ENCODE measurements at regions not wholly inside any gene's neighbourhood (a gene's known extent, or its start where the extent isn't known, plus 50 kb on each side); places are given as distances from the start of the nearest gene placed in this dataset.
"Not testable (repeated sequence)": the region's sequence is repeated elsewhere in the genome, so short reads cannot be mapped to it uniquely, and the experiment has no call there.

DNA sequence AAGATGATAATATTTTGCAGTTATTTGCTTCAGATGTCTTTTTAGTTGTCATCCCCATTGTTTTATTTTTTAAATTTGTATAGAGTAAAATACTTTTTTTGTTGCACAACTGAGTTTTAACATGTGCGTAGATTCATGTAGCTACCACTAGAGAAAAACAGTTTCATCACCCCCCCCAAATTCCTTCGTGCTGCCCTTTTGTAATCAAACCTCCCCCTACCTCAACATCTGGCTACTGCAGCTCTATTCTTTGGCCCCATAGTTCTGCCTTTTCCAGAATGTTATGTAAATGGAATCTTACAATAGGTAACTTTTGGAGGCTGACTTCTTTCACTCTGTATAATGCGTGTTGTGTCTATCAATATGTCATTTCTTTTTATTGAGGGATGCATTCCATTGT, 232.0 kb upstream of the RASGRP1 start:
- H3K27ac ChIP-seq: no peak overlapping the region
- CTCF ChIA-PET: interaction anchor here (0.5 to 1.1 kb wide), 3 partner anchors 11 to 737 kb away, joined by 3 to 4 read pairs (median 3); no protein-coding TSS in a partner anchor
- DNase-seq (ENCODE audit: low spot score): no peak
- POLR2A ChIA-PET (ENCODE audit: low non-redundant PET): no interaction called here
- TF ChIP-seq, protein P1, sequence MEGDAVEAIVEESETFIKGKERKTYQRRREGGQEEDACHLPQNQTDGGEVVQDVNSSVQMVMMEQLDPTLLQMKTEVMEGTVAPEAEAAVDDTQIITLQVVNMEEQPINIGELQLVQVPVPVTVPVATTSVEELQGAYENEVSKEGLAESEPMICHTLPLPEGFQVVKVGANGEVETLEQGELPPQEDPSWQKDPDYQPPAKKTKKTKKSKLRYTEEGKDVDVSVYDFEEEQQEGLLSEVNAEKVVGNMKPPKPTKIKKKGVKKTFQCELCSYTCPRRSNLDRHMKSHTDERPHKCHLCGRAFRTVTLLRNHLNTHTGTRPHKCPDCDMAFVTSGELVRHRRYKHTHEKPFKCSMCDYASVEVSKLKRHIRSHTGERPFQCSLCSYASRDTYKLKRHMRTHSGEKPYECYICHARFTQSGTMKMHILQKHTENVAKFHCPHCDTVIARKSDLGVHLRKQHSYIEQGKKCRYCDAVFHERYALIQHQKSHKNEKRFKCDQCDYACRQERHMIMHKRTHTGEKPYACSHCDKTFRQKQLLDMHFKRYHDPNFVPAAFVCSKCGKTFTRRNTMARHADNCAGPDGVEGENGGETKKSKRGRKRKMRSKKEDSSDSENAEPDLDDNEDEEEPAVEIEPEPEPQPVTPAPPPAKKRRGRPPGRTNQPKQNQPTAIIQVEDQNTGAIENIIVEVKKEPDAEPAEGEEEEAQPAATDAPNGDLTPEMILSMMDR (conservative IDR thresholded peaks at IDR 0.05; ENCODE audit: low read depth): no peak

DNA sequence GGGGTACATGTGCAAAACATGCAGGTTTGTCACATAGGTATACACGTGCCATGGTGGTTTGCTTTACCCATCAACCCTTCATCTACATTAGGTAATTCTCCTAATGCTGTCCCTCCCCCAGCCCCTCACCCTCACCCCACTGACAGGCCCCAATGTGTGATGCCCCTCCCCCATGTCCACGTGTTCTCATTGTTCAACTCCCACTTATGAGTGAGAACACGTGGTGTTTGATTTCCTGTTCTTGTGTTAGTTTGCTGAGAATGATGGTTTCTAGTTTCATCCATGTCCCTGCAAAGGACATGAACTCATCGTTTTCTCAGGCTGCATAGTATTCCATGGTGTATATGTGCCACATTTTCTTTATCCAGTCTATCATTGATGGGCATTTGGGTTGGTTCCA, 232.9 kb upstream of the RASGRP1 start:
- CTCF ChIA-PET; DNase-seq (ENCODE audit: low spot score); H3K27ac ChIP-seq; POLR2A ChIA-PET (ENCODE audit: low non-redundant PET): not testable (repeated sequence)

DNA sequence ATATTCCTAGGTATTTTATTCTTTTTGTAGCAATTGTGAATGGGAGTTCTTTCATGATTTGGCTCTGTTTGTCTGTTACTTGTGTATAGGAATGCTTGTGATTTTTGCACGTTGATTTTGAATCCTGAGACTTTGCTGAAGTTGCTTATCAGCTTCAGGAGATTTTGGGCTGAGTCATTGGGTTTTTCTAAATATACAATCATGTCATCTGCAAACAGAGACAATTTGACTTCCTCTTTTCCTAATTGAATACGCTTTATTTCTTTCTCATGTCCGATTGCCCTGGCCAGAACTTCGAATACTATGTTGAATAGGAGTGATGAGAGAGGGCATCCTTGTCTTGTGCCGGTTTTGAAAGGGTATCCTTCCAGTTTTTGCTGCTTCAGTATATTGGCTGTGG, 234.6 kb upstream of the RASGRP1 start:
- H3K27ac ChIP-seq; POLR2A ChIA-PET (ENCODE audit: low non-redundant PET); CTCF ChIA-PET; DNase-seq (ENCODE audit: low spot score): not testable (repeated sequence)

DNA sequence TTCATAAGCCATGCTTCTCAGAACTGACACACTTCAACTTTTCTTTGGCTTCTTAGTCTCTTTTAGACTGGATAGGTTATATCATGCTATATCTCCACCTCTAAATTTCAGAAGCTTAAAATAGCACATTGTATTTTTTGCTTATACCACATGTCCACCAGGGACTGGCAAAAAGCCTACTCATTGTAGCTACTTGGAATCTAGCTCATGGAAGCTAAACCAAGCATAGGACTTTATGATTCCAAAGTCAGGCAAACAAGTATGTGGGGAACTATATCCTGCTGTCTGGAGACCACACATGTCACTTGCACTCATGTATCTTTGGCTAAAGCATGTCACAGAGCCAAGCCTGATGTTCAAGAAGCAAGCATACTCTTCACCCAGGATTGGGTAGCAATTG, 245.0 kb upstream of the RASGRP1 start:
- CTCF ChIA-PET: no interaction called here
- TF ChIP-seq, protein P1 (conservative IDR thresholded peaks at IDR 0.05; ENCODE audit: low read depth): no peak
- no peak for DNase-seq (ENCODE audit: low spot score)
- no peak overlapping the region for H3K27ac ChIP-seq
- POLR2A ChIA-PET (ENCODE audit: low non-redundant PET): no interaction called here

DNA sequence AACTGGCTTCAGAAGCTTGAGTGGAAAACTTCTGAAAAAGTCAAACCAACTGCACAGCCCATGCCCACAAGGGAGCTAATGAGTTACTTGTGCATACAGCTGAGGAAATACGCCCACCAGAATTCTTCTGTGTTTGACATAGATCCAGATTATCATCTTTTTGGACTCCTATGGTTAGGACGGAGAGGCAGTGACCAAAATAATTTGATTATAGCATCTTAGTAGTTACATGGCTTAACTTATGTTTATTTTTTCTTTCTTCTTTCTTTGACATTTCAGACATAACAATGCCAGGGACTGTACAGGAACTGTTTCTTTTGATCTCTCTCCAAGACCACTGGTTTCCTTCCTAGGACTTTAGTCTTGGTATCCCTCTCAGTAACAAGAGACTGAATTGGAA, 246.1 kb upstream of the RASGRP1 start:
- no peak overlapping the region for H3K27ac ChIP-seq
- TF ChIP-seq, protein P1 (conservative IDR thresholded peaks at IDR 0.05; ENCODE audit: low read depth): no peak
- POLR2A ChIA-PET (ENCODE audit: low non-redundant PET): no interaction called here
- CTCF ChIA-PET: interaction anchor here (0.5 kb wide), 1 partner anchor 466 kb away, joined by 3 read pairs; no protein-coding TSS in a partner anchor
- DNase-seq (ENCODE audit: low spot score): no peak

DNA sequence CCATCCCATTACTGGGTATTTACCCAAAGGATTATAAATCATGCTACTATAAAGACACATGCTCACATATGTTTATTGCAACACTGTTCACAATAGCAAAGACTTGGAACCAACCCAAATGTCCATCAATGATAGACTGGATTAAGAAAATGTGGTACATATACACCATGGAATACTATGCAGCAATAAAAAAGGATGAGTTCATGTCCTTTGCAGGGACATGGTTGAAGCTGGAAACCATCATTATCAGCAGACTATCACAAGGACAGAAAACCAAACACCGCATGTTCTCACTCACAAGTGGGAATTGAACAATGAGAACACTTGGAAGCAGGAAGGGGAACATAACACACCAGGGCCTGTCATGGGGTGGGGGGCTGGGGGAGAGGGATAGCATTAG, 249.6 kb upstream of the RASGRP1 start:
- DNase-seq (ENCODE audit: low spot score); POLR2A ChIA-PET (ENCODE audit: low non-redundant PET); H3K27ac ChIP-seq; CTCF ChIA-PET: not testable (repeated sequence)

DNA sequence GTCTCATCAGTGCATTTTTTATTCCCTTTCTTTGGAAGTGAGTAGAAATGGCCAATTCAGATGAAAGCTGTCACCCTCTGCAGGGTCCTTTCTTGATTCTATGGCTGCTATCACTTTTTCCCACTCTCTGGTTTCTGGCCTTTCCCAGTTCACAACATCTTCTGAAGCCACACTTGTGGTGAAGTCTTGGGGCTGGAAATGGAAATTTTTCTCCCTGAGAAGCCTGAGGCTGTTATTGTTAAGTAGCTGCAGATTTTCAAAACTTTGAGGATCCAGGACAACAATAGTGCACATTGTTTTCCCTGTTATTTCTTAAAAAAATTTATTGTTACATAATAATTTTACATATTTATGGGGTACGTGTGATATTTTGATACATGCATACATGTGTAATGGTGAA, 250.3 kb upstream of the RASGRP1 start:
- no peak for DNase-seq (ENCODE audit: low spot score)
- ChIA-PET CTCF (interaction anchor here (0.5 to 0.6 kb wide), 2 partner anchors 8 to 954 kb away, joined by 3 read pairs; no protein-coding TSS in a partner anchor), POLR2A (ENCODE audit: low non-redundant PET) (no interaction called here)
- TF ChIP-seq, protein P1 (conservative IDR thresholded peaks at IDR 0.05; ENCODE audit: low read depth): no peak
- H3K27ac ChIP-seq: no peak overlapping the region

DNA sequence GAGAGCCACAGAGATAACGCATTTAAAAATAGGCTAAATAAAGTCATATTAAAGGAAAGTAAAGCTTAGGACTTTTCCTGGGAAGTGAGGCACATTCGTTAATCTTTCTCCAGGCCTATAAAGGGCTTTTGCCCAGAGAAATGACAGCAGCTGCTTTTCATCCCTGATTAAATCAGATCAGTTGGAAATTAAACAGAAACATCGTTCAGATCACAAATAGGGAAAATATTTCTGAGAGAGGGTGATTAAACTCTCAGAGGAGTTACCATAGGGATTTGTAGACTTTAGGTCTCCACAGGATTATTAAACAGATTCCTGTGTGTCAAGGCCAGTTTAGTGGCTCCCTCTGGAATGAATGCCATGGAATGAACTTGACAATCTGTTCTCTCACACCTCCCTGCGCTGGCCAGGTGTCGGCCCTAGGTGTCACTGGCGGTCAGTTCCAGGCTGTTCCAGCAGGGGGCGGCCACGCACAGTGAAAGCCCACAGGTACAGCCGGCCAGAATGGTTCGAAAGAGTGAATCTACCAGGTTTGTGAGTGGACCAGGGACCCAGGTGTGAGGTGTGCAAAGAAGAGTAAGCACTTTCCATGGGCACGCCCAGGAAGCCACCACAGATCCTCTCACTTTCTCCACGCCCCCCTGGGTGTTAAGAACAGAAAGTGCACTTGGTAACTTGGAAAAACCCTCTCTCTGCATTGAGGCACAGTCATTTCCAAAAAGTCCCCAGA, 253.0 kb upstream of the RASGRP1 start:
- TF ChIP-seq, protein P1 (conservative IDR thresholded peaks at IDR 0.05; ENCODE audit: low read depth): peak; percentile 100
- ChIA-PET POLR2A (ENCODE audit: low non-redundant PET) (no interaction called here), CTCF (interaction anchor here (0.7 to 1.0 kb wide), 3 partner anchors 133 to 779 kb away, joined by 3 read pairs; no protein-coding TSS in a partner anchor)
- no peak overlapping the region for H3K27ac ChIP-seq
- DNase-seq (ENCODE audit: low spot score): peak; percentile 86

Measured in RWPE1 (cell line).